NK-92 treated with Interleukin-12 subunit alpha and Interleukin-12 subunit beta, amount 100 ng/mL, for 24 hours (cell line): ENCODE measurements at regions not wholly inside any gene's neighbourhood (a gene's known extent, or its start where the extent isn't known, plus 50 kb on each side); places are given as distances from the start of the nearest gene placed in this dataset.
"Not testable (repeated sequence)": the region's sequence is repeated elsewhere in the genome, so short reads cannot be mapped to it uniquely, and the experiment has no call there.

Source experiments
- DNase-seq: peaks from one replicate; lab custom pipeline; 2025; lab: John Stamatoyannopoulos, UW

DNA sequence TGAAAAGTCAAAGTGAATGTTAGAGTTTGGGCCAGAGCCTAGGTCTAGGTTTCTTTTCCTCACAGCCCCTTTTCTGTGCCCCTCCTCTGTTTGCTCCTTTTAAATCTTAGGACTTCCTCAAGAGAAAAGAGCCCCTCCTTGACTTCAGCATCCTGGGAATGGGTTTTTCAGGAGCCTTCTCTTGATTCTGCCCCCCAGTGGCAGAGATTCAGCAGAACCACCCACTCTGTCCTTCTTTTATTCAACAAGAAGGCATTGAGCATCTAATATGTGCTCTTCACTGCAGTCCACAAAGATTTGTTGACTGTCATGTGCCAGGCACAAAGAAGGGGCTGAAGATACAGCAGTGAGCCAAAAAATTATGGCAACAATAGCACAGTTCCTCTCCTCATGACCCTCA, 270.8 kb upstream of the CDH5 start:
- no peak for DNase-seq

DNA sequence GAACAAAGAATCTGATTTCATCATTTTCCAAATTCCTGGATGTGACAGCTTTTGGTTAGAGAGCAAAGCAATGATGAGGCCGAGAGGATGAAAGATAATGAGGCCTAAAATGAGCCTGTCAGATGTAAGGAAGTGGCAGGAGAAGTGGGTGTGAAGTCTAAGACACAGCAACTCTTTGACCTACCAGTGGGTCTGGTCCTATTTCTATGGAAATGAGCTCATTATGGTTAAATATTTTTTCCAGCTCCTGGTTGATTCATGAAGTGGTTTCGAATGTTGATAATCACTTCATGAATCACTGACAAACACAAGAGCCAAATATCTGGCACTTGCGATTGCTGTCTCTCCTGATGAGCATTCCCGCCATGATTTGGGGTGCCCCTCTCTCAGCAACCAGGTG, 273.3 kb upstream of the CDH5 start:
- DNase-seq = no peak

DNA sequence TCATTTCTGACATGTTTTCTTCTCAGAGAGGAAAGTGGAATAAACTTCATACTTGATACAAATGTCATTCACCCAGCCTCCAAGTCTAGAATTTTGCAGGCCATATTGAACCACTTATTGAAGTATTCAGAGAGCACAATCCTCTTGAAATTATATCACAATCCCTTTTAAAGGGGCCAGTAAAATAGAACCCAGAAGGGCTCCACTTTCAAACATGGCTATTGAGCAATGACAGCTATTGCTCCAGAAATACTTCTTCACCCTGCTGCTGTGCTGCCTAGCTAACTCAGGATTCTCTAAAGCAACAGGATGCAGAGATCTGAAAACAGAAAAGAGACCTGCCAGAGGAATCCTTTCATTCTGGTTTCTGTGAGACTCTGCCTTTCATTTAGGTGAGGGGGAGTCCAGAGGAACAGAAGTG, 275.0 kb upstream of the CDH5 start:
- no peak for DNase-seq

DNA sequence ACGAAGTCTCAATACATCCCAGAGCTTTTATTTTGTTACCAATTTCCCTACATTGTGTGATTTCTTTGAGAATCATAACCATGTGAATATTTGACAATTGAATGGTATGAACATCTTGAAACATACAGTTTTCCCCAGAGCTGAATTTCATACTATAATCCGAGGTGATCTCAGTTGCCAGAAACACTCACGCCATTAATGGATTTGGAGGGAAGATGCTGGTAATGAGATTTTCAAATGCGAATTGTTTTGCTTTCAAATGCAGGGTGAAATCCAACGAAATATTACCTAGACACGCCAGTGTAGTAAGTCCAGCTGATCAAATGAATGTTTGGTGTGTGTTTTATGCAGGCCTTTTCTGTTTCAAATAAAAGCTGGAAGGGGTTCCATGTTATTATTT, 277.8 kb upstream of the CDH5 start:
- no peak for DNase-seq

DNA sequence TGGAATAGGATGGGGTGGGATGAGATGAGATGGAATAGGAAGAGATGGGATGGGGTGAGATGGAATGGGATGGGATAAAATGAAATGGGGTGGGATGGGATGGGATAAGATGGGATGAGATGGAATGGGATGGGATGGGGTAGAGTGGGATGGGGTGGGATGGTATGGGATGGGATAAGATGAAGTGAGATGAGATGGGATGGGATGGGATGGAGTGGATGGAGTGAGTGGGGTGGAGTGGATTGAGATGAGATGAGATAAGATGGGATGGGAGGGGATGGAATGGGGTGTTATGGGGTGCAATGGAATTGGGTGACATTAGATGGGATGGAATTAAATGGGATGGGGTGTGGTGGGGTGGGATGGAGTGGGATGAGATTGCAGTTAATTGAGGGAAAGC, 279.2 kb upstream of the CDH5 start:
- DNase-seq = no peak

DNA sequence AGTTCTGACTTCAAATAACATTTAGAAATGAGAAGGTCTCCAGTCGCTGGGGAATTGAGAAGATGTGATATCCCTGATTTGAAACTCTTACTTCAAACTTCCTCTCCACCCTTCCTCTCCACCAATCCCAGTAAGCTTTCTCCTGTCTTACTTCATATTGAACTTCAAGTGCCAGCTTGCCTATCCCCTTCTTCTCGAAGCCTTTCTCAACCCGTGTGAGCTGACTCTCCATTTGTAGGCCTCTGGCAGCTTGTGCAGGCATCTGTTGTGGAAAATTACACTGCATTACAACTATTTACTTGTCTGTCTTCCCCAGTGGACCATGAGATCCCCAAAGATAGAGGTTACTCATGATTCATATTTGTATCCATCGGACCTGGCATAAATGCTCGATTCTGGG, 280.8 kb upstream of the CDH5 start:
- DNase-seq = no peak

DNA sequence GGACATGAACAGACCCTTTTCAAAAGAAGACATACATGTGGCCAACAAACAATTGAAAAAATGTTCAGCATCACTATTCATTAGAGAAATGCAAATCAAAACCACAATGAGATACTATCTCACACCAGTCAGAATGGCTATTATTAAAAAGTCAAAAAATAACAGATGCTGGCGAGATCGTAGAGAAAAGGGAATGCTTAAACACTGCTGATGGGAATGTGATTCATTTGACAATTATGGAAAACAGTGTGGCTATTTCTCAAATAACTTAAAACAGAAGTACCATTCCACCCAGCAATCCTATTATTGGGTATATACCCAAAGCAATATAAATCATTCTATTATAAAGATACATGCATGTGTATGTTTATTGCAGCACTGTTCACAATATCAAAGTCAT, 281.8 kb upstream of the CDH5 start:
- DNase-seq = not testable (repeated sequence)

DNA sequence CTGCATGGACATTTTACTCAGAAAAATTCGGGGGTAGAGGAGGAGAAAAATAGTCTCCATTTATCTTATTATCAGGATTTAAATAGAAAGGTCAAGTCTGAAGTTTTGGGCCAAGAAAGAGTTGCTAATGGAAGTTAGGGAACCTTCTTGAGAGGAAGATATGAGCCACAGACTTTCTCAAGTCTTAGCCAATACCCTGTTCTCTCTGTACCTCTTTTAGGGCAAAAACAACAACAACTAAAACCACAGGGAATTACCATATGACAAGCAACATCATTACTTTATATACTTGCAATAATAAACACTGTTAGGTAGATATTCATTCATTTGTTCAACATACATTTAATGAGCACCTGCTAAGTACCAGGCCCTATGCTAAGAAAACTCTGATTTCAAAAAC, 282.2 kb upstream of the CDH5 start:
- DNase-seq = no peak

DNA sequence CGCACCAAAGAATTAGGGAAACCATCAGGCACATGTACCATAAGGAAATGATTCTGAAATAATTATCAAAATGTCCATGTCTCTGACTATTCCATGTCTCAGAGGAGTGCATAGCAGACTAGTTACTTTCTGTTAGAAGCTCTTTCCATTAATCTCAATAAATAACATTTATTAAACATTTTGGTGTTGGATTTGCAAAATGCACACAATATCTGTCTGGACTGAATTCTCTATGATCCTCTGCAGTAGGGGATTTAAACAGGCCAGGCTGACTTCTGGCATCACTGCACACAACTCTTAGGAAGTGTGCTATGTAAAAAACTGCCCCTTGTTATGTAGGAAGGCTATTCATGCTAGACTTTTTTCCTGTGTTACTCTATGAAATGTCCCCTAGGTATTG, 283.3 kb upstream of the CDH5 start:
- no peak for DNase-seq

DNA sequence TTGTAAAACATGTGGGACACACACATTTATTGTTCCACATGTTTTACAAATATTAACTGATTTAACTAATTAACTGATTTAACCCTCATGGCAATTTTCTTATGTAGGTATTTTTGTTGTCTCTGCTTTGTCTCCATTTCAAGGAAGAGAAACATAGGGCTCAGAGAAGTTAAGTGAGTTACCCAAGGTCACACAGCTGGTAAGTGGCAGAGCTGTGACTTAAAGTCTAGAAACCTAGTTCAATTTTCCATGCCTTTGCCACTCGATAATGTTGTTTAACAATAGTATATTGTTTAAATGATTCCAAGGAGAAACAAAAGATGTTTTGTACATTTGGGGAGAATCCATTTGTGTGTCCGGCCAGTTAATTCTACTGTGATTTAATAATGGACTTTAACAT, 284.1 kb upstream of the CDH5 start:
- no peak for DNase-seq

DNA sequence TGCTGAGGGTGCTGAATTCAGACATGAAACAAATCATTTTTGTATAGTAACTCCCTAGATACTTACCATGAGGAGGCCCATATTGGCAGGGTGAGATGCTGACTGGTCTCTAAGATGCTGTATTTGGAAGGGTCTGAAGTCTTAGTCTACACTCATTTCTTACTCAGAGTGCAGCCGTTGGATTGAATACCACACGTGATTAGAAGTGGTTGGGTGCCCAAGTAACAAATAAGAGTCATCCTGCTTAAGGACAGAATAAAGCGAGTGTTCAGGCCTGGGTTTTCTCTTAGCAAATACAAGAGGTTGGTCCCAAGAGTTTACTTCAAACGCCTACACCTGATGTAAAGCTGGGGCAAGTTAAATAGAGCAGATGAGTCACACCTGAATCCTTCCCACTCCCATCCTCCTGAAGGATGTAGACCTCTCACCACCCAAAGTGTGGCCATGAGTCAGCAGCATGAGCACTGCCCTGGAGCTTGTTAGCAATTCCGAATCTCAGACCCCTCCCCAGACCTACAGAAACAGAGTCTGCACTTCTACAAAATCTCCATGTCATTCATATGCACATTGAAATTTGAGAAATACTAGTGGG, 284.6 kb upstream of the CDH5 start:
- DNase-seq = no peak

DNA sequence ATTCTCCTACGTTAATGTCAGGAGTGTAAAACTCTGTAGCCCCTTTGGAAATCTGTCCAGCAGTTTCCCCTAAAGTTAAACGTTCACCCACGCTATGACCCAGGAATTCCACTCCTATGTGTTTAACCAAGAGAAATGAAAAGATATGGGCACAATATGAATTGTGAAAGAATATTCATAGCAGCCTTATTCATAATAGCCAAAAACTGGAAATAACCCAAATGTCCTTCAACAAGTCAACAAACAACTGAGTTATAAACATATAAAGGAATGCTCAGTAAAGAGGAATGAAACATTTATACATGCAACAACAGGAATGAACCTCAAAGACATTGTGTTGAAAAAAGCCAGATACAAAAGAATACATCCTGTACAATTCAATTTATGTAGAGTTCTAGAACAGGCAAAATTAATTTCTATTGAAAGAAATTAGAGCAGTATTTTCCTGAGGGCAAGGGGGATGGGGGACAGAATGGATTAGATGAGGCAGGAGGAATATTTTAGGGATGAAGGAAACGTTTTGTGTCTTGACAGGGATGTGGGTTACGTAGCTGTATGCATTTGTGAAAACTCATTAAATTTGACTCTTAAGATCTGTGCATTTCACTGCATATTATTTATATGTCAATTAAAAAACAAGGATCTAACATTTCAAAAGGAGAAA, 286.7 kb upstream of the CDH5 start:
- DNase-seq = no peak

DNA sequence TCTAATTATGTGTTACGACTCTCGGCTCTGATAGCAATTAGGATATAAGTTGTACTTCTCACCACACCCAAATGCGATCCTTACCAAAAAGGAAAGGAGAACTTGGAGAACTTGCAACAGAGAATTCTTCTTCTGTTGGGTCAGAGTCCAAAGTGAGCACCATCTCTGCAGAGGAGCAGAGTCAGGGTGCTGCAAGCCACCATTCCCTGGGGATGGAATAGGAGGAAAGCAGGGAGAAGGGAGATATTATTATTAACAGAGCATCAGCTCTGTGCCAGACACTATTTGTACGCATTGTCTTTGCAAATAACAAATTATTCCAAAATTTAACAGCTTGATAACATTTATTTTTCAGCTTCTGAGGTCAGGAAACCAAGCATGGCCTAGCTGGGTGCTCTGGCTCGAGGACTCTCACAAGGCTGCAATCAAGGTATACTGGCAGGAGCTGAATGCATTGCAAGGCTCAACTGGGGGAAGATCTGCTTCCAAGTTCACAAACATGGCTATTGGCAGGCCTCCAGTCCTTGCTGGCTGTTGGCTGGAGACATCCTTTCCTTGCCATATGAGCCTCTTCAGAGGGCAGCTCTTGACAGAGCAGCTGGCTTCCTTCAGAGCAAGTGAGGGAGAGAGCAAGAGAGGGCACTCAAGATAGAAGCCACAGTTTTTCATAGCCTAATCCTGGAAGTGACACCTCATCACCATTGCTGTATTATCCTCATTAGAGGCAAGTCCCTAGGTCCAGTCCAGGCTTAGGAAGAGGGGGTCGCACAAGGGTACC, 296.2 kb upstream of the CDH5 start:
- DNase-seq = no peak

DNA sequence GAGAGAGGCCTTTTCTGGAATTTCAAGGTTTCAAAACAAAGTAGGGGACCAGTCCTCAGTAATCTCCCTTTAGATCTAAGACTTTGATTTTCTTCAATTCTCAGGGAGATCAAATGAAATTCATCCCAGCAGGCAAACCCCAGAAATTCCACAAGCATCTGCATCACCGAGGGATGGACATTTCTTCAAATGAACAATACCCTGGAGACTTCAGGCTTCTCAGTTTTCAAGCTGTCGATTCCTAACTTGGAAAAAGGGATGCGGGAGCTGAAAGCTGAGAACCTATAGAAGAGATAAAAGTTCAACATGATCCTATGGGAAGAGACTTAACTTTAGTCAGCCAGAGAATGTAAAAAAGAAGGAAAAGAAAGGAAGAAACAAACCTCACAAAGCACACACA, 296.9 kb upstream of the CDH5 start:
- DNase-seq = no peak

DNA sequence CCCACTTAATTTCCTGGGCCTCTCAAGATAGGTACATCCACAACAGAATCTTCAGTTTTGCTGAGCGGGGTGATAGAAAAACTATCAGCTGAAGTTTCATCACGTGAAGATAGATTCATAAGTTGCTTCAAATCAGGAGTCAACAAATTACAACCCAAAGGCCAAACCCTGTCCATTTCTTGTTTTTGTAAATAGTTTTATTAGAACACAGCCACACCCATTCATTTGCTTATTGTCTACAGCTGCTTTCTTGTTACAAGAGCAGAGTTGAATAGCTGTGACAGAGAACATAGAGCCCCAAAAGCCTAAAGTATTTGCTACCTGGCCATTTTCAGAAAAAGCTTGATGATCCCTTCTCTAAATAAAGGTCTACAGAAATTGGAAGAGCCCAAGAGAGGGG, 300.1 kb upstream of the CDH5 start:
- no peak for DNase-seq

DNA sequence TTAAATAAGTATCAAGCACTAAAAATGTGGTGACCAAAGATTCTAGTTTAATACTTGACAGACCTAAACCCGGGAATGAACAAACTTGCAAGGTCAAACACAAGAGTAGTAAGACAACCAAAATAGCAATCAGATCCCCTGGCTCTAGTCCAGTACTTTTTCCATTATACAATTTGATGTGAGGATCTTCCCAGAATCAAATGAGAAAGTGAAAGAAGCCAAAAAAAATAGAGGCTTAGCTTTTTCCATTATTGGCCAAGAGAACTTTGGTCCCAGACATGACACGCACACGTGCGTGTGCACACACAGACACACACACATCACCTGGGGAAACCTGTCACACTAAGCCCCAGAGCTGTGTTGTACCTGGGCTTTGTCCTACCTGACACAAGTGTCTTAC, 300.6 kb upstream of the CDH5 start:
- no peak for DNase-seq

DNA sequence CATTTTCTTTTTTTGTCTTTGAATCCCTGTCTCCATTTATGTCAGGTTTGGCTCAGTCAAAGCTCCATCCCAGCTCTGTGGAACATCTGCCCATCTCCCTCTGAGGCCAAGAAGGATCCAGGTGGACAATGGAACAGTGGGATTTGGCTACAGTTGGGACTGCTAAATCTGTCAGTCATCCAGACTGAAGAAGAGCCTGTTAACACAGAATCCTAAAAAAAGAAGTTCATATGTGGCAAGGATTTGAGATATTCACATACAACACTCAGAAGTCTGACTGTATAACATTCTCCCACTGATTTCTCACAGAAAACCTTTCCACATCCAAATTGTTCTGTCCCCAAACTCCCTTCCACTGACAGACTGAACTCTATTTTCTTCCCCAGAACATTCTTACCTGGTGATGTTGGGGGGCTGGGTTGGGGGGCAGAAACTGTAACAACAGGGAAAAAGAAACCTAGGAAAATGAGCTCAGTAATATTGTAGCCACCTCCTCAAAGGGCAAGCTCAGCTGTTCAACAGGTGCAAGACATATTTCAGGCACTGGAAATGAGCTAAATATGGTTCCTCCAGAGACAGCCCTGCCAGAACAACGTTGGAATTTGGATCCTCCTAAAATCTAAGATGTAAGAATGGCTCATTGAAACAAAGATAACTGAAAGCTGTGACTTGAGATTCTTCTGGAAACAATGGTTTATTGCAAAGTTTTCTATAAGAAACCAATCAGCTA, 301.5 kb upstream of the CDH5 start:
- no peak for DNase-seq

DNA sequence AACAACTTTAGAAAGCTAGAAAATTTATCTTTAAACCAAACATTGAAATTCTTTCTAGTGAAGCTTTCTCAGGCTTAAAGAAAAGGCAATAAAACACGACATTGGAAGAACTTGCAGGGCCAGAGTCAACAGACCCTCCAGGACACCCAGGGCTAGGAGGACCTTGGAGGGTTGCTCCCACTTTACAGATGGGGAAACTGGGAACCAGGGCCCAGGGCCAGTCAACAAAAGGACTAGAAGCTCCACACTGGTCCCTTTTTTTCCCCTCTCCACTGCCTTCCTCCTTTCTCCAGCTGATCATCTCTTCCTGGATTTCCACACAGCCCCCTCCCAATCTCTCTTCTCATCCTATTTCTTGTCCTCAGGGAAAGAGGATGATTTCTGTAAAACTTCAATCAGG, 307.7 kb upstream of the CDH5 start:
- no peak for DNase-seq

DNA sequence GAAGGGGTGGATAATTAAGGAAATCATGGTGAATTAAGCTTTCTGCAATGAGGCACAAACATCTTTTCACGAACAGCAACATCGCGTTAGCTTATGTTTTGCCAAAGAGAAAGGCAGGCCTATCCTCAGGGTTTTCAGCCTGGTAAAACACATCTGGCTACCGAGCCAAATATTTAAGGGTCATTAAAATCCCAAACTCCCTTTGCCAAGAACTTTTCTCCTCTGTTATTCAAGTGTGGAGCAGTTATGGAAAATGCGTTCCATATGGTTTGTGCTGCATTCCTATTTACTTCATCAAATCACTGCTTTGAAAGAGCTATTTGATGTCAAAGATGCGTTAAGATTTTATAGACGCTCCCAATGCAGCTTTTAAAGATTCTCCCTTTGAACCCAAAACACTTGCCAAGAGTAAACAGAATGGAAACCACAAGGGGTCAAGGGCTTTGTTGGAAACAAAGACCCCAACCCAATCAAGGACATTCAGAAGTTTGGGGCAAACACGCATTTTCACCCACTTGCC, 308.3 kb upstream of the CDH5 start:
- no peak for DNase-seq

DNA sequence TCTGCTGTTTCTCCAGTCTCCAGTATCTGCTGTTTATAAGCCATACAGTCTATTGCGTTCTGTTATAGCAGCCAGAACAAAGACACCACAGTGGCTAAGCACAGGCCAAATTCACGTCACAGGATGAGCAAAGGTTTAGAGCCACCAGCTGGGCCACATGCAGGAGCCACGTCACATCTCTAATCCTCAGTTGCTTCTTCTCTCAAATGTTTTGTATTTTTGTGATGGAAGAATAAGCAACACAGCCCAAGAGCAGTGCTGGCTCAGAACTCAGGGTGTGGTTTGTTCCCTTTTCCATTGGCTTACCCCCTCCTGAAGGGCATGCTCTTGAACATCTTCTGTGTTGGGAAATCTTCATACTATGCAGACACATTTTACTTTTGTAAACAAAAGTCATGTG, 309.4 kb upstream of the CDH5 start:
- no peak for DNase-seq

DNA sequence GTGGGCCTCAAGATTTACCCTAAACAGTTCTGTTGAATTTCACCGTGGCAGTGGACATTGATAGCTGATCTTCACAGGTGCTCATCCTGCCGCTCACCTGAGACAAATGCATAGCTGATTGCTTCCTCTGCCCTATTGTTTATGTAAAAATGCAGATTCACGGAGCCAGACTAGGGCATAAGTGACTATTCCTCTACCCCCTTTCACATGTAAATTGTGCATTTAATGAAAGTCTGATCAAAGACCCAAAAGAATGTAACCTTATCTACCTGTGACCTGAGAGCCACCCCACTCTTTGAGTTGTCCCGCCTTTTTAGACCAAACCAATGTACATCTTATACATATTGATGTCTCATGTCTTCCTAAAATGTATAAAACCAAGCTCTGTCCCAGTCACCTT, 312.4 kb upstream of the CDH5 start:
- DNase-seq = no peak

DNA sequence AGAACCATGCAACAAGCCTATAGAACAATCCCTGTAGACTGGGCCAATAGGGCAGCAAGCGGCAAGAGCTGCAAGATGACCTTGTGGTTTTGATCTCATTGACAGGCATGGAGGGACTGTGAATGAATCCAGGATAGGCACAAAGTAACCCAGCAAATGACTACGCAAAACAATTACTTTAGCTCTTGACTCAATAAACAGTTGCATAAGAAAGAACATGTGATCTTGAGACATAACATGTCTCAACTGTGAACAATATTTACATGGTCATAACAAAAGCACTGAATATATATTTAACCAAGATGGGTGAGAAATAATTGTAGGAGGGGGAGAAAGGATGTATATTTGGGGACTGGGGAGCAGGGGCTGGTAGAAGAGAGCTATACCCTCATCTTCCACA, 313.7 kb upstream of the CDH5 start:
- no peak for DNase-seq

DNA sequence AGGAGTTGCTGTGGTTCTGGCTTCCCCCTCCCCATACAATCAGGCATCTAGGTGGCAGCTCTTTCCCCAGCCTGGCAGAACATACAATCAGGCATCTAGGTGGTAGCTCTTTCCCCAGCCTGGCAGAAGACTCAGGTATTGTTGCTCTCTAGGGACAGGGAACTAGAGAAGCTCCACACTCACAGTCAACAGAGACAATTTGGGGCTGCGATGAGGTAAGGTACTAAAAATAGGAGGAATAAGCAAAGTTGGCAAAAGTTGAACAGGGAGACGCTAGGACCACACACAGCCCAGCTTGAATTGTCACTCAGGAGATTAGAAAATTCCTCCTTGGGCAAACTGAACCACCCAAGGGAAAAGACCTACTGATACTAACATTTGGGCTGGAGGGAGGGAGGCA, 315.5 kb upstream of the CDH5 start:
- no peak for DNase-seq
